ENCODE measurements at regions not wholly inside any gene's neighbourhood (a gene's known extent, or its start where the extent isn't known, plus 50 kb on each side); places are given as distances from the start of the nearest gene placed in this dataset.
"Not testable (repeated sequence)": the region's sequence is repeated elsewhere in the genome, so short reads cannot be mapped to it uniquely, and the experiment has no call there.

DNA sequence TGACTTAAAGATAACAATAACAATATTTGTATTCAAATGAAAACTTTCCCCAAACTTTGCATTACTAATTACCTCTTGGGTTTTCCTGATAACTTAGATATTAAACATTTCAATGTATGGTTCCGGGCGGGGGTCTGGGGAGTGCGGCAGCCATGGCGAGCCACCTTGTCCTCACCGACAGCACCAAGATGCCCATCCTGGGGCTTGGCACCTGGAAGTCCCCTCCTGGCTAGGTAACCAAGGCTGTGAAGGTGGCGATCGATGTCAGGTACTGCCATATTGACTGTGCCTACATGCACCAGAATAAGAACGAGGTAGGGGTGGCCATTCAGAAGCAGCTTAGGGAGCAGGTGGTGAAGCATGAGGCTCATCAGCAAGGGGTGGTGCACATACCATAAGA lies 478.7 kb downstream of the CNTN3 start:
- TF ChIP-seq, protein P1, sequence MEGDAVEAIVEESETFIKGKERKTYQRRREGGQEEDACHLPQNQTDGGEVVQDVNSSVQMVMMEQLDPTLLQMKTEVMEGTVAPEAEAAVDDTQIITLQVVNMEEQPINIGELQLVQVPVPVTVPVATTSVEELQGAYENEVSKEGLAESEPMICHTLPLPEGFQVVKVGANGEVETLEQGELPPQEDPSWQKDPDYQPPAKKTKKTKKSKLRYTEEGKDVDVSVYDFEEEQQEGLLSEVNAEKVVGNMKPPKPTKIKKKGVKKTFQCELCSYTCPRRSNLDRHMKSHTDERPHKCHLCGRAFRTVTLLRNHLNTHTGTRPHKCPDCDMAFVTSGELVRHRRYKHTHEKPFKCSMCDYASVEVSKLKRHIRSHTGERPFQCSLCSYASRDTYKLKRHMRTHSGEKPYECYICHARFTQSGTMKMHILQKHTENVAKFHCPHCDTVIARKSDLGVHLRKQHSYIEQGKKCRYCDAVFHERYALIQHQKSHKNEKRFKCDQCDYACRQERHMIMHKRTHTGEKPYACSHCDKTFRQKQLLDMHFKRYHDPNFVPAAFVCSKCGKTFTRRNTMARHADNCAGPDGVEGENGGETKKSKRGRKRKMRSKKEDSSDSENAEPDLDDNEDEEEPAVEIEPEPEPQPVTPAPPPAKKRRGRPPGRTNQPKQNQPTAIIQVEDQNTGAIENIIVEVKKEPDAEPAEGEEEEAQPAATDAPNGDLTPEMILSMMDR (IDR thresholded peaks at IDR 0.05) = no peak
- TF ChIP-seq POLR2AphosphoS5 (IDR thresholded peaks at IDR 0.05) (no peak), POLR2A (IDR thresholded peaks at IDR 0.05) (no peak)
- H3K27ac ChIP-seq = no peak overlapping the region
- no peak overlapping the region for H3K4me3 ChIP-seq
- no peaks in the 10 kb centered on the region for H3K27me3 ChIP-seq (replicated peaks; ENCODE audit: insufficient read depth)
- H3K36me3 ChIP-seq = no peaks in the 10 kb centered on the region
- WGBS = 94% methylated on average over 8 of the region's 8 CpGs
- intact Hi-C loops (cut with DNase I) = no loop called here
- H3K9me3 ChIP-seq = no peaks in the 10 kb centered on the region
- H3K4me1 ChIP-seq (replicated peaks) = no peaks in the 10 kb centered on the region
- DNase-seq (ENCODE audit: low spot score) = no peak

DNA sequence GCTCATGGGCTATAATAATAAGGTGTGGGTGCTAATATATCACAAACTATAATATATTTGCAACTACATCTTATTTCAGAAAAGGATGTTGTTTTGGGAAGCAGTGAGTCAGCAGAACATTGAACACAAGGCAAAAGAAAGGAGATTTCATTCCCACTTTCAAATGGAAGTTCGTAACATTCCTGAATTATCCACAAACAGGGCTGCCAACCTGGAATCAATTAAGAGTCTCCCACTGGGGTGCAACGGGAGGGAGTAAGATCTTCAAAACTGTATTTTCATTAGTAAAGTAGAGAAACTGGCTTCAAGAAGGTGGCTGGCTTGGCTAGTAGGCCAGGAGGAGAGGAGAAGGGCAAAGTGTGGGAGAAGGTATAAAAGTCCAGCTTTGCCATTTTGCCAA lies 479.6 kb downstream of the CNTN3 start:
- H3K27me3 ChIP-seq (replicated peaks; ENCODE audit: insufficient read depth) = no peaks in the 10 kb centered on the region

DNA sequence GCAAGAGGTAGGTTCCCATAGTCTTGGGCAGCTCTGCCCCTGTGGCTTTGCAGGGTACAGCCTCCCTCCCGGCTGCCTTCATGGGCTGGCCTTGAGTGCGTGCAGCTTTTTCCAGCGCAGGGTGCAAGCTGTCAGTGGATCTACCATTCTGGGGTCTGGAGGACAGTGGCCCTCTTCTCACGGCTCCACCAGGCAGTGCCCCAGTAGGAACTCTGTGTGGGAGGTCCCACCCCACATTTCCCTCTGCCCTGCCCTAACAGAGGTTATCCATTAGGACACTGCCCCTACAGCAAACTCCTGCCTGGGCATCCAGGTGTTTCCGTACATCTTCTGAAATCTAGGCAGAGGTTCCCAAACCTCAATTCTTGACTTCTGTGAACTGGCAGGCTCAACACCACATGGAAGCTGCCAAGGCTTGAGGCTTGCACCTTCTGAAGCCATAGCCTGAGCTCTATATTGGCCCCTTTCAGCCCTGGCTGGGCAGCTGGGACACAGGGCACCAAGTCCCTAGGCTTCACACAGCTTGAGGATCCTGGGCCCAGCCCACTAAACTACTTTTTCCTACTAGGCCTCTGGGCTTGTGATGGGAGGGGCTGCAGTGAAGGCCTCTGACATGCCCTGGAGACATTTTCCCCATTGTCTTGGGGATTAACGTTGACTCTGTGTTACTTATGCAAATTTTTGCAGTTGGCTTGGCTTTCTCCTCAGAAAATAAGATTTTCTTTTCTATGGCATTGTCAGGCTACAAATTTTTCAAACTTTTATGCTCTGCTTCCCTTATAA lies 482.7 kb downstream of the CNTN3 start:
- H3K4me1 ChIP-seq (replicated peaks); H3K36me3 ChIP-seq; intact Hi-C loops (cut with DNase I); H3K27ac ChIP-seq; H3K9me3 ChIP-seq; DNase-seq (ENCODE audit: low spot score); H3K4me3 ChIP-seq; H3K27me3 ChIP-seq (replicated peaks; ENCODE audit: insufficient read depth): not testable (repeated sequence)
- WGBS = 80% methylated on average over 6 of the region's 6 CpGs

More for the DNA sequence above, 479.6 kb downstream of the CNTN3 start:
- no peak for DNase-seq (ENCODE audit: low spot score)
- no peaks in the 10 kb centered on the region for H3K36me3 ChIP-seq
- WGBS = 76% methylated on average over 2 of the region's 2 CpGs
- H3K4me3 ChIP-seq = no peak overlapping the region
- no peaks in the 10 kb centered on the region for H3K9me3 ChIP-seq
- H3K4me1 ChIP-seq (replicated peaks) = no peaks in the 10 kb centered on the region
- H3K27ac ChIP-seq = no peak overlapping the region
- intact Hi-C loops (cut with DNase I) = no loop called here
- TF ChIP-seq POLR2A (IDR thresholded peaks at IDR 0.05) (no peak), POLR2AphosphoS5 (IDR thresholded peaks at IDR 0.05) (no peak)
- TF ChIP-seq, protein P1 (IDR thresholded peaks at IDR 0.05) = no peak

DNA sequence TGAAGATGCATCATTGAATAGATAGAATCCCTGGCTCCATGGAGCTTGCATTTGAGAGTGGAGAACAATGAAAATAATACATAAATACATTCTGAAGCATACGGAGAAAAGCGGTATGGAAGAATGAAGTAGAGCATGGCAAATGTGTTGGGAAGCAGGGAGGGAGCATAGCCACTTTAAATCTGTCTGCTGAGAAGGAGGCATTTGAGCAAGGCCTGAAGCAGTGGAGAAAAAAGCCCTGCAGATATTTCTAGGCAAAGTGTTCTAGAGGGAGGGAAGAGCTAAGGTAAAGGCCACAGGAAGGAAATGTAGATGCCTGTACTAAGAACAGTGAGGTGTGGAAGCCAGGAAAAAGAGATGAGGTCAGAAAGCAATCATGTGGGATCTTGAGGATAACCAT lies 484.8 kb downstream of the CNTN3 start:
- WGBS = 95% methylated on average over 2 of the region's 2 CpGs
- intact Hi-C loops (cut with DNase I) = no loop called here
- Histone ChIP-seq H3K27ac (no peak overlapping the region), H3K27me3 (replicated peaks; ENCODE audit: insufficient read depth) (no peaks in the 10 kb centered on the region), H3K4me1 (replicated peaks) (no peaks in the 10 kb centered on the region), H3K4me3 (no peak overlapping the region), H3K36me3 (no peaks in the 10 kb centered on the region), H3K9me3 (no peaks in the 10 kb centered on the region)
- no peak for DNase-seq (ENCODE audit: low spot score)
- no peak for TF ChIP-seq POLR2A (IDR thresholded peaks at IDR 0.05)
- TF ChIP-seq, protein P1 (IDR thresholded peaks at IDR 0.05) = no peak
- no peak for TF ChIP-seq POLR2AphosphoS5 (IDR thresholded peaks at IDR 0.05)

DNA sequence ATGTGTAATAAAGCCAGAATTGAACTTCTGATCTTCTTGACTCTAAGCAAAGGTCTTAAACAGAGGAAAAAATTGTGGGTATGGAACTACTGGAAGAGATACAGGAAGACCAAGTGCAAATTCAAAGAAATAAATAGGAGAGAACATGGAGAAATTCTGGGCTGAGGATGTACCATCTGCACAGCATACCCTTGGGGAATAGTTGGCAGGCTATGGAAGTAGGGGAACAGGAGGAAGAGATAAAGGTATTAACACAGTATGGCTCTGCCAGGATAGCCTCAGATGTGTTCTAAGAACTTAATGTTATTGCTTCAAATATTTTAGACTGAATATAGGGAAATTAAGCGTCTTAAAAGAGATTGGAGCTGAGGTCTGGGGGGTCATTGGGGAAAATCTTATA lies 485.4 kb downstream of the CNTN3 start:
- 91% methylated on average over 1 of the region's 1 CpG for WGBS
- DNase-seq (ENCODE audit: low spot score) = no peak
- TF ChIP-seq, protein P1 (IDR thresholded peaks at IDR 0.05) = no peak
- TF ChIP-seq POLR2AphosphoS5 (IDR thresholded peaks at IDR 0.05) (no peak), POLR2A (IDR thresholded peaks at IDR 0.05) (no peak)
- no peak overlapping the region for H3K27ac ChIP-seq
- H3K36me3 ChIP-seq = no peaks in the 10 kb centered on the region
- no peaks in the 10 kb centered on the region for H3K27me3 ChIP-seq (replicated peaks; ENCODE audit: insufficient read depth)
- no peaks in the 10 kb centered on the region for H3K4me1 ChIP-seq (replicated peaks)
- intact Hi-C loops (cut with DNase I) = no loop called here
- H3K4me3 ChIP-seq = no peak overlapping the region
- no peaks in the 10 kb centered on the region for H3K9me3 ChIP-seq

Data from prostate gland (tissue), 2 donors.